ENCODE measurements at regions not wholly inside any gene's neighbourhood (a gene's known extent, or its start where the extent isn't known, plus 50 kb on each side); places are given as distances from the start of the nearest gene placed in this dataset.

DNA sequence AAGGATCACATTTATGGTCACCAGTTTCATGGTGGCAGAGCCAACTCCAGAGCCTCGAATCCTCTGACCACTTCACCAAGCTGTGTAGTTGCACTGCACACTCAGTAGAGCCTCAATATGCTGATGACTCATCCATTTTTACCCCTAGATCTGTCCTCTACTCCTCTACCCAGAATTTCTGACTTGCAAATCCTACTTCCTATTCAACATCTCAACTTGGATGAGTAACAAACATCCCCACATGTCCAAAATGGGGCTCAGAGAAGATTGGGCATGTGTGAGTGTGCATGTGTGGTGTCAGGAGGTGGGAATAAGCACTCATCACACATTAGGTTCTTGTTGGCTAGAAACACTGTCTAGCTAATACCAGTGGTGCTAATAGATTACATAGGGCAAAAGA is 57.8 kb upstream of the IGFBP2 start:
- H4K20me1 ChIP-seq (ENCODE audit: insufficient read depth) = no peaks in the 10 kb centered on the region
- H3K4me3 ChIP-seq (ENCODE audit: low read length) = no peak overlapping the region
- no peak overlapping the region for H2AFZ ChIP-seq (ENCODE audit: low read depth, low read length)
- H3F3A ChIP-seq (ENCODE audit: insufficient read depth, low read length, poor library complexity, severe bottlenecking) = no peaks in the 10 kb centered on the region
- H3K9me3 ChIP-seq (ENCODE audit: low read length) = no peaks in the 10 kb centered on the region
- no peaks in the 10 kb centered on the region for H3K27me3 ChIP-seq (ENCODE audit: insufficient read depth, low read depth, low read length)
- H3K4me2 ChIP-seq (ENCODE audit: low read length) = no peak overlapping the region
- no peak for TF ChIP-seq TAF1 (IDR thresholded peaks at IDR 0.05; ENCODE audit: low read depth)
- TF ChIP-seq, protein P1, sequence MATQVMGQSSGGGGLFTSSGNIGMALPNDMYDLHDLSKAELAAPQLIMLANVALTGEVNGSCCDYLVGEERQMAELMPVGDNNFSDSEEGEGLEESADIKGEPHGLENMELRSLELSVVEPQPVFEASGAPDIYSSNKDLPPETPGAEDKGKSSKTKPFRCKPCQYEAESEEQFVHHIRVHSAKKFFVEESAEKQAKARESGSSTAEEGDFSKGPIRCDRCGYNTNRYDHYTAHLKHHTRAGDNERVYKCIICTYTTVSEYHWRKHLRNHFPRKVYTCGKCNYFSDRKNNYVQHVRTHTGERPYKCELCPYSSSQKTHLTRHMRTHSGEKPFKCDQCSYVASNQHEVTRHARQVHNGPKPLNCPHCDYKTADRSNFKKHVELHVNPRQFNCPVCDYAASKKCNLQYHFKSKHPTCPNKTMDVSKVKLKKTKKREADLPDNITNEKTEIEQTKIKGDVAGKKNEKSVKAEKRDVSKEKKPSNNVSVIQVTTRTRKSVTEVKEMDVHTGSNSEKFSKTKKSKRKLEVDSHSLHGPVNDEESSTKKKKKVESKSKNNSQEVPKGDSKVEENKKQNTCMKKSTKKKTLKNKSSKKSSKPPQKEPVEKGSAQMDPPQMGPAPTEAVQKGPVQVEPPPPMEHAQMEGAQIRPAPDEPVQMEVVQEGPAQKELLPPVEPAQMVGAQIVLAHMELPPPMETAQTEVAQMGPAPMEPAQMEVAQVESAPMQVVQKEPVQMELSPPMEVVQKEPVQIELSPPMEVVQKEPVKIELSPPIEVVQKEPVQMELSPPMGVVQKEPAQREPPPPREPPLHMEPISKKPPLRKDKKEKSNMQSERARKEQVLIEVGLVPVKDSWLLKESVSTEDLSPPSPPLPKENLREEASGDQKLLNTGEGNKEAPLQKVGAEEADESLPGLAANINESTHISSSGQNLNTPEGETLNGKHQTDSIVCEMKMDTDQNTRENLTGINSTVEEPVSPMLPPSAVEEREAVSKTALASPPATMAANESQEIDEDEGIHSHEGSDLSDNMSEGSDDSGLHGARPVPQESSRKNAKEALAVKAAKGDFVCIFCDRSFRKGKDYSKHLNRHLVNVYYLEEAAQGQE (IDR thresholded peaks at IDR 0.05; ENCODE audit: borderline replicate concordance) = no peak
- no peaks in the 10 kb centered on the region for H3K36me3 ChIP-seq (ENCODE audit: insufficient read depth, low read length)
- no peaks in the 10 kb centered on the region for H3K79me2 ChIP-seq (replicated peaks; ENCODE audit: insufficient read depth, low read length)
- H3K27ac ChIP-seq (ENCODE audit: low read length) = no peak overlapping the region
- no peak overlapping the region for H3K9ac ChIP-seq (ENCODE audit: low read length)
- no peaks in the 10 kb centered on the region for H3K9me2 ChIP-seq (ENCODE audit: insufficient read depth, low read length)

DNA sequence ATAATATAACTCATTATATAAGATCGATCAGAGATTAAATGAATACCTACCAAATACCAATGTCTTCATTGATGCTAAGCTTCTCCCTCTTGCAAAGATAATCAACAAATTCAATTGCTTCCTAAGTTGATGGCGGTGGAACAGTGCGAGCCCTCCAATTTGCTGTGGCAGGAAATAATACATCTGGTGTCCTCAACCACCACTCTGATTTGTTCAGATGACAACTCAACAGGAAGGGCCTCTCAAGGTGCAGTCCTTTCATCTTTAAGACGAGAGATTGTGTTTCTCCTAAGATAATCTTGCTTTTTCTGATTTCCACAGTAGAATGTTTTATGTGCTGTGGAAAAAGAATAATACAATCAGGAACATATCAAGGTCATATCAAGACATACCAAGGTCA is 56.6 kb upstream of the IGFBP2 start:
- Histone ChIP-seq H3K9me3 (ENCODE audit: low read length) (no peaks in the 10 kb centered on the region), H3K36me3 (ENCODE audit: insufficient read depth, low read length) (no peaks in the 10 kb centered on the region), H3K27me3 (ENCODE audit: insufficient read depth, low read depth, low read length) (no peaks in the 10 kb centered on the region), H3F3A (ENCODE audit: insufficient read depth, low read length, poor library complexity, severe bottlenecking) (no peaks in the 10 kb centered on the region), H3K4me3 (ENCODE audit: low read length) (no peak overlapping the region), H3K9ac (ENCODE audit: low read length) (no peak overlapping the region), H3K27ac (ENCODE audit: low read length) (no peak overlapping the region), H3K9me2 (ENCODE audit: insufficient read depth, low read length) (no peaks in the 10 kb centered on the region), H2AFZ (ENCODE audit: low read depth, low read length) (no peak overlapping the region), H3K79me2 (replicated peaks; ENCODE audit: insufficient read depth, low read length) (no peaks in the 10 kb centered on the region), H4K20me1 (ENCODE audit: insufficient read depth) (no peaks in the 10 kb centered on the region), H3K4me2 (ENCODE audit: low read length) (no peak overlapping the region)
- no peak for TF ChIP-seq MXI1 (conservative IDR thresholded peaks at IDR 0.05; ENCODE audit: poor library complexity, severe bottlenecking)
- no peak for TF ChIP-seq SMC3 (conservative IDR thresholded peaks at IDR 0.05; ENCODE audit: poor library complexity)
- TF ChIP-seq, protein P1 (IDR thresholded peaks at IDR 0.05; ENCODE audit: borderline replicate concordance) = no peak
- TF ChIP-seq EP300 (conservative IDR thresholded peaks at IDR 0.05; ENCODE audit: poor library complexity, severe bottlenecking) = no peak
- no peak for TF ChIP-seq RAD21 (conservative IDR thresholded peaks at IDR 0.05)
- TF ChIP-seq POLR2AphosphoS5 (IDR thresholded peaks at IDR 0.05) = no peak
- no peak for TF ChIP-seq EZH2 (IDR thresholded peaks at IDR 0.05; ENCODE audit: borderline replicate concordance, insufficient read depth, low read length, poor library complexity, severe bottlenecking)
- TF ChIP-seq TAF1 (IDR thresholded peaks at IDR 0.05; ENCODE audit: low read depth) = no peak
- TF ChIP-seq, protein P2, sequence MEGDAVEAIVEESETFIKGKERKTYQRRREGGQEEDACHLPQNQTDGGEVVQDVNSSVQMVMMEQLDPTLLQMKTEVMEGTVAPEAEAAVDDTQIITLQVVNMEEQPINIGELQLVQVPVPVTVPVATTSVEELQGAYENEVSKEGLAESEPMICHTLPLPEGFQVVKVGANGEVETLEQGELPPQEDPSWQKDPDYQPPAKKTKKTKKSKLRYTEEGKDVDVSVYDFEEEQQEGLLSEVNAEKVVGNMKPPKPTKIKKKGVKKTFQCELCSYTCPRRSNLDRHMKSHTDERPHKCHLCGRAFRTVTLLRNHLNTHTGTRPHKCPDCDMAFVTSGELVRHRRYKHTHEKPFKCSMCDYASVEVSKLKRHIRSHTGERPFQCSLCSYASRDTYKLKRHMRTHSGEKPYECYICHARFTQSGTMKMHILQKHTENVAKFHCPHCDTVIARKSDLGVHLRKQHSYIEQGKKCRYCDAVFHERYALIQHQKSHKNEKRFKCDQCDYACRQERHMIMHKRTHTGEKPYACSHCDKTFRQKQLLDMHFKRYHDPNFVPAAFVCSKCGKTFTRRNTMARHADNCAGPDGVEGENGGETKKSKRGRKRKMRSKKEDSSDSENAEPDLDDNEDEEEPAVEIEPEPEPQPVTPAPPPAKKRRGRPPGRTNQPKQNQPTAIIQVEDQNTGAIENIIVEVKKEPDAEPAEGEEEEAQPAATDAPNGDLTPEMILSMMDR (IDR thresholded peaks at IDR 0.05; ENCODE audit: poor library complexity, severe bottlenecking) = no peak
